ENCODE measurements at regions not wholly inside any gene's neighbourhood (a gene's known extent, or its start where the extent isn't known, plus 50 kb on each side); places are given as distances from the start of the nearest gene placed in this dataset.

GRCh38 chr9:13941714-13942113, 372.2 kb downstream of the NFIB start:
- Histone ChIP-seq H3K4me3 (replicated peaks; ENCODE audit: low read depth, low read length) (no peak overlapping the region), H3K36me3 (ENCODE audit: control insufficient read depth, insufficient read depth, low read length) (no peaks in the 10 kb centered on the region), H3K27me3 (replicated peaks; ENCODE audit: control insufficient read depth, insufficient read depth, low read length) (no peaks in the 10 kb centered on the region)
- no peak for DNase-seq (ENCODE audit: extremely low read depth, insufficient read length)
- TF ChIP-seq, protein P1, sequence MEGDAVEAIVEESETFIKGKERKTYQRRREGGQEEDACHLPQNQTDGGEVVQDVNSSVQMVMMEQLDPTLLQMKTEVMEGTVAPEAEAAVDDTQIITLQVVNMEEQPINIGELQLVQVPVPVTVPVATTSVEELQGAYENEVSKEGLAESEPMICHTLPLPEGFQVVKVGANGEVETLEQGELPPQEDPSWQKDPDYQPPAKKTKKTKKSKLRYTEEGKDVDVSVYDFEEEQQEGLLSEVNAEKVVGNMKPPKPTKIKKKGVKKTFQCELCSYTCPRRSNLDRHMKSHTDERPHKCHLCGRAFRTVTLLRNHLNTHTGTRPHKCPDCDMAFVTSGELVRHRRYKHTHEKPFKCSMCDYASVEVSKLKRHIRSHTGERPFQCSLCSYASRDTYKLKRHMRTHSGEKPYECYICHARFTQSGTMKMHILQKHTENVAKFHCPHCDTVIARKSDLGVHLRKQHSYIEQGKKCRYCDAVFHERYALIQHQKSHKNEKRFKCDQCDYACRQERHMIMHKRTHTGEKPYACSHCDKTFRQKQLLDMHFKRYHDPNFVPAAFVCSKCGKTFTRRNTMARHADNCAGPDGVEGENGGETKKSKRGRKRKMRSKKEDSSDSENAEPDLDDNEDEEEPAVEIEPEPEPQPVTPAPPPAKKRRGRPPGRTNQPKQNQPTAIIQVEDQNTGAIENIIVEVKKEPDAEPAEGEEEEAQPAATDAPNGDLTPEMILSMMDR (IDR thresholded peaks at IDR 0.05; ENCODE audit: insufficient read depth, low read length, poor library complexity, severe bottlenecking), result no peak

GRCh38 chr9:13939701-13940490, 374.0 kb downstream of the NFIB start:
- H3K36me3 ChIP-seq (ENCODE audit: control insufficient read depth, insufficient read depth, low read length), result no peaks in the 10 kb centered on the region
- H3K27me3 ChIP-seq (replicated peaks; ENCODE audit: control insufficient read depth, insufficient read depth, low read length), result no peaks in the 10 kb centered on the region
- TF ChIP-seq, protein P1 (IDR thresholded peaks at IDR 0.05; ENCODE audit: insufficient read depth, low read length, poor library complexity, severe bottlenecking), result no peak
- H3K4me3 ChIP-seq (replicated peaks; ENCODE audit: low read depth, low read length), result no peak overlapping the region
- no peak for DNase-seq (ENCODE audit: extremely low read depth, insufficient read length)

- TF ChIP-seq, protein P1 (IDR thresholded peaks at IDR 0.05; ENCODE audit: insufficient read depth, low read length, poor library complexity, severe bottlenecking), result no peak
- Histone ChIP-seq H3K27me3 (replicated peaks; ENCODE audit: control insufficient read depth, insufficient read depth, low read length) (no peaks in the 10 kb centered on the region), H3K4me3 (replicated peaks; ENCODE audit: low read depth, low read length) (no peak overlapping the region), H3K36me3 (ENCODE audit: control insufficient read depth, insufficient read depth, low read length) (no peaks in the 10 kb centered on the region)
- DNase-seq (ENCODE audit: extremely low read depth, insufficient read length), result no peak
Measured at GRCh38 chr9:13939134-13939533, 374.8 kb downstream of the NFIB start.

- no peak for DNase-seq (ENCODE audit: extremely low read depth, insufficient read length)
- Histone ChIP-seq H3K36me3 (ENCODE audit: control insufficient read depth, insufficient read depth, low read length) (no peaks in the 10 kb centered on the region), H3K4me3 (replicated peaks; ENCODE audit: low read depth, low read length) (no peak overlapping the region), H3K27me3 (replicated peaks; ENCODE audit: control insufficient read depth, insufficient read depth, low read length) (no peaks in the 10 kb centered on the region)
- TF ChIP-seq, protein P1 (IDR thresholded peaks at IDR 0.05; ENCODE audit: insufficient read depth, low read length, poor library complexity, severe bottlenecking), result no peak
Measured at GRCh38 chr9:13934416-13934815, 379.5 kb downstream of the NFIB start.

DNA sequence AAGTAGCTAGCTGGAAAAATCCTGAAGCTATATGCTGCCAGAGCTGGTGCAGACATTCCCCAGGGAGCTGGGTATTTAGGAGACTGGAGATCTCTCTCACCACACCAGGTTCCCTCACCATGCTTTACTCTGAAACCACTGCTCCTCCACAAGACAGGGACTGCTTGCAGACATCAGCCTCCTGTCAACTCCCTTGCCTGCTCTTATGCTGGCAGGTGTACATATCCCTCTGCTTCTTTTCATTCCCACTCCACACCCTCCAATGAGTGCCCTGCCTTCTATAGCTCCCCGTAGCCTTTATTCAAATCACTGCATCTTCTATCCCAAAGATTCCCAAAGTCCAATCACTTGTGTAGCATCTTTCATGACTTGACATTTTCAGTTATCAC, 380.7 kb downstream of the NFIB start:
- no peak overlapping the region for H3K4me3 ChIP-seq (replicated peaks; ENCODE audit: low read depth, low read length)
- H3K36me3 ChIP-seq (ENCODE audit: control insufficient read depth, insufficient read depth, low read length), result no peaks in the 10 kb centered on the region
- H3K27me3 ChIP-seq (replicated peaks; ENCODE audit: control insufficient read depth, insufficient read depth, low read length), result no peaks in the 10 kb centered on the region
- TF ChIP-seq, protein P1 (IDR thresholded peaks at IDR 0.05; ENCODE audit: insufficient read depth, low read length, poor library complexity, severe bottlenecking), result no peak
- DNase-seq (ENCODE audit: extremely low read depth, insufficient read length), result no peak
